ENCODE measurements at regions not wholly inside any gene's neighbourhood (a gene's known extent, or its start where the extent isn't known, plus 50 kb on each side); places are given as distances from the start of the nearest gene placed in this dataset.
"Not testable (repeated sequence)": the region's sequence is repeated elsewhere in the genome, so short reads cannot be mapped to it uniquely, and the experiment has no call there.

GRCh38 chr15:53068636-53069035, 278.5 kb upstream of the ONECUT1 start:
- Mint-ChIP-seq H3K4me3 (no peak overlapping the region), H3K4me1 (no peaks in the 10 kb centered on the region), H3K9me3 (peaks cover 0 to 5% of the 10 kb centered on the region in 2 donors), H3K36me3 (no peaks in the 10 kb centered on the region), H3K27ac (no peak overlapping the region), H3K27me3 (peaks cover 0 to 11% of the 10 kb centered on the region in 2 donors)
- DNase-seq: no peak
- no peak for ATAC-seq (replicated peaks)

DNA sequence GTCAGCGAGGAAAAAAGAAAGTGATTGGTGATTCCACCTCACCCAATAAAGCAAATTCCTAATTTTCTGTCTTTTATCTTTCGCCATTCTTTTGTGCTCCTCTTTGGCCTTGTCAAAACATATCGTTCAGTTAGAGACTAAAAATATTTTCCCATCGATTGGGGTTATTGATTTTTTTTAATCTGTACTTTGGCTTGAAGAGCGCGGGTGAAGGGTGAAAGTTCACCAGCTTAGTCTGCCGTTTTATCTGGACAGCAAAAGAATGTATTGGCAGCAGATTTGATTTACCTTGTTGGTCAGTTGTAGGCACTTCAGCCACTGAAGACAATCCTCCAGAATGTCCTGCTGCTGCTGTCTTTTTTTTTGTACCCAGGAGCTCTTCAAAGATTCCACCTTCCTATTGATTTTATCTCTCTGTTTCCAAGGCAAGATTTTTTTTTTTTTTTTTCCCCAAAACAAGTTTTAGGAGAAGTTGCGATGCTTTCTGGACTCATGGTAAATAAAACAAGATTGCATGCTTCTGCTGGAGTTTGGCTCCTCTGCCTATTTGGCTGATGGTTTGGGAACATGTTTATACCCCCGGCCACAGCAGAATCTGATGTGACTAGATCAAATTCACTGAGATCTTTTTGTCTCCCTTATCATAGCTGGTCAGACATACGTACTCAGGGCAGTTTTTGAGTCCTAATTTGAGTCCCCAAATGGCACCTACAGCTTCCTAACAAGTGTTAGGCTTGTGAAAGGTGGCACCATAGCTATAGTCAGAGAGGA, 269.3 kb upstream of the ONECUT1 start:
- no peak overlapping the region for H3K4me3 Mint-ChIP-seq
- no peaks in the 10 kb centered on the region for H3K36me3 Mint-ChIP-seq
- H3K4me1 Mint-ChIP-seq: no peaks in the 10 kb centered on the region
- H3K27me3 Mint-ChIP-seq: no peaks in the 10 kb centered on the region
- ATAC-seq (replicated peaks): no peak
- no peak overlapping the region for H3K27ac Mint-ChIP-seq
- DNase-seq: no peak
- H3K9me3 Mint-ChIP-seq: peaks cover 3% of the 10 kb centered on the region in 2 donors

DNA sequence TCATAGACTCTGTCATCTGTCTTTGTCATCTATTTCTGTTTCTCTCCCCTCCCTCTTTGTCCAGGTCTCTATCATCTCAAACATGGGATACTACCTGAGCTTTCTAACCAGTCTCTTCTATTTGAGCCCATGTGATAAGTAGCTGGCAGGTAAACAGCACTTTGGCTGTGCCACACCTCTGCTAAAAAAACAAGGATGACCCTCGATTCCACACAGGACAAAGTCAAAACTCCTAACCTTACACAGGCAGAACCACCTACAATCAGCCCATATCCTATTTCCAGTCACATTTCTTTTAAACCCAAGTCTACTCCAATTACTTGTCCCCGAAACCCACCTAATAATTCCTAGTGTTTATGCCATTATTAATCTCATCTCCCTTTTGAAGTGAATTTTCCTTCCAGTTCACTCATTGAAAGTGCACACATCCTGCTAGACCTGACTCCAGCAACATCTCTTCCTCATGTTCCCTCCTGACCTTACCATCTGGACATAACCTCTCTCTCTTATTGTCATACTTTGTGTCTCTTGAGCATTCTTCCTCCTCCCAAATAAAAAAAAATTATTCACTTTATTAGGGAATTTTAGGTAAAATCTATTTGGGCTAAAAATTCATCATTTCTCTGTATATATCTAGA, 256.1 kb upstream of the ONECUT1 start:
- Mint-ChIP-seq H3K4me3 (no peak overlapping the region), H3K36me3 (no peaks in the 10 kb centered on the region), H3K4me1 (no peaks in the 10 kb centered on the region), H3K9me3 (peaks cover 4 to 9% of the 10 kb centered on the region in 2 donors), H3K27me3 (peaks cover 0 to 12% of the 10 kb centered on the region in 2 donors), H3K27ac (no peak overlapping the region)
- DNase-seq: no peak
- no peak for ATAC-seq (replicated peaks)

DNA sequence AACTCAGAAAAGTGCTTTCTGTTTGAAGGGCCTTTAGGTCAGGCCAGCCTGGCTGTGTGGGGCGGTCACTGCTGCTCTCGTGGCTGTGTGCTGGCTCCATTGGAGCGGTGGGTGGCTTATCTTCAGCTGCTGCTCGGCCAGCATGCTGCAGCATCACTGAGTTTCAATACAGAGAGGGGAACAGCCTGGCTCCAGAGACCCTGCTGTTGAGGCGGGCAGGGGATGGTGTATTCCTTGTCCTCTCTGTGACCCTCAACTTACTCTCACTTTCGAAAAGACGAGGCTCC, 248.5 kb upstream of the ONECUT1 start:
- DNase-seq (no peak), ATAC-seq (replicated peaks) (no peak)
- peaks cover 6 to 11% of the 10 kb centered on the region in 2 donors for H3K27me3 Mint-ChIP-seq
- peaks cover 0 to 2% of the 10 kb centered on the region in 2 donors for H3K9me3 Mint-ChIP-seq
- H3K4me1 Mint-ChIP-seq: no peaks in the 10 kb centered on the region
- H3K36me3 Mint-ChIP-seq: no peaks in the 10 kb centered on the region
- no peak overlapping the region for H3K4me3 Mint-ChIP-seq
- H3K27ac Mint-ChIP-seq: no peak overlapping the region

DNA sequence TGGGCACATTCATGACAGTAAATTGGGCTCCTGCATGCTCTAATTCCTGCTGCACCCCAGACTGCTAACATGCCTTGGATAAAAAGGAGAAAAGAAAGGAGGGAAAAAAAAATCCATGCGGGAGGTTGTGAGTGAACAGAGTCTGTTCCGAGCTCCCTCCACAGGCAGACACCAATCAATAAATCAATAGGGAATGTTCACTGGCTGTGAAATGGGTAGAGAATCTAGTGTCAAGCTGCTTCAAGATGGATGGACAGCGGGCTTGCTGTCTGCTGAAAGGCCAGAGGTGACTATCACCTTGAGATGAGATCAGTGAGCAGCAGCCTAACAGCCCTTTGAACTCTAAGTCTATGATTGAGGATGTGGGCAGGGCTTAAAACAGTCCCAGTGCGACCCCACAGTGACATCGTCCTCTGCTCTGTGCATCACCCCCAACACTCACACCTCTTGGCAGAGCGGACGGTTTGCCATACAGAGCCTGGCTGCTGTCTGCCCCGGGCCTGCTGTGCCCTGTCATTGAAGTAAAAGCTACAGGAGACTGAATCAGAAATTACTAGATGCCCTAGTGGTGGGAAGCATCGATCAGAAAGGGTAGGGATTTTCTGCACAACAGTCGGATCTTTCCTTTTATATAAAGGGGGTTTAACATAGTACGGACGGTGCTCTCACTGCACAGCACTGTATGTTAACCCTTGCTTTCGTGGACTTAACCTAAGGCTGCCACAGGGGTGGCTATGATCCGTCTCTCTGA, 247.9 kb upstream of the ONECUT1 start:
- Mint-ChIP-seq H3K9me3 (no peaks in the 10 kb centered on the region), H3K27ac (no peak overlapping the region), H3K4me3 (no peak overlapping the region), H3K4me1 (no peaks in the 10 kb centered on the region), H3K27me3 (peaks cover 6 to 11% of the 10 kb centered on the region in 2 donors), H3K36me3 (no peaks in the 10 kb centered on the region)
- DNase-seq (no peak), ATAC-seq (replicated peaks) (no peak)

DNA sequence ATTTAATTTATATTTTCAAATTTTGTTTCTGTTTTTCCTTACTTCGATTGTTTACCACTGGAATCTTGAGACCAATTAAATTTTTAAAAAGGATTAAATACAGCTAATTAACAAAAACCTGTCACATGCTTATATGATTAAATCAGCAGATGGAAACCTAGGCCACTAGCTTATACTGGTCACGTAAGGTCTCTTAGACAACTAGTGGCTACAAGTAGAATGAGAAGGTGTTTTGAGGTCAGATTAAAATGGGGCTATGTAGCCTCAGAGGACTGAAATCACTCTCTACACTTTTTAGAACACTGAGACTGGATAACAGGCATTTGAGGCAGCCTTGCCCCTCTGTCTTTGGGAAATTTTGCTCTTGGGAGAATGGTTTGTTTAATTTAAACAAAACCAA, 246.5 kb upstream of the ONECUT1 start:
- ATAC-seq (replicated peaks) (no peak), DNase-seq (no peak)
- no peaks in the 10 kb centered on the region for H3K4me1 Mint-ChIP-seq
- H3K36me3 Mint-ChIP-seq: no peaks in the 10 kb centered on the region
- no peak overlapping the region for H3K4me3 Mint-ChIP-seq
- no peaks in the 10 kb centered on the region for H3K9me3 Mint-ChIP-seq
- H3K27me3 Mint-ChIP-seq: peaks cover 6 to 19% of the 10 kb centered on the region in 2 donors
- no peak overlapping the region for H3K27ac Mint-ChIP-seq

DNA sequence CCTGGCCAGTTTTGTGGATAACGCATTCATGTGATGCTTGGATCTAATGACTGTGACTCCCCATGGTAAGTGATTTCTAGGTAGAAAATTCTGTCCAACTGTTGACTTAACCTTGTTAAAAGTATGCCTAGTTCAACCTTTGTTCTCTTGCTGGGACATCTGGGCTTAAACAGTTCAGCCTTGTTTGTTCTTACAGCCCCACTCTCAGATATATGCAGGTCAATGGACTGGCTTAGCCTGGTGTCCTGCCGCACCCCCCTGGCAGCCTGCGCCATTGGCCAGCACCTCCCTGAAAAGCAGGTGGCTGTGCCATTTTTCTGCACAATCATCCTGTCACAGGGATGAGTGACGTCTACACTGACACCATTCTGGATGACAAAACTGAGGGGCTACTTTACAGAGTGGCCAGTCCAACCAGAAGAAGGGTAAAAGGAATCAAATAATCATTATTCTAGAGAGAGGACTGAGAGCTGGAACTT, 244.7 kb upstream of the ONECUT1 start:
- Mint-ChIP-seq H3K27ac (no peak overlapping the region), H3K4me3 (no peak overlapping the region), H3K36me3 (no peaks in the 10 kb centered on the region), H3K27me3 (peaks cover 6 to 19% of the 10 kb centered on the region in 2 donors), H3K9me3 (no peaks in the 10 kb centered on the region), H3K4me1 (no peaks in the 10 kb centered on the region)
- no peak for DNase-seq
- ATAC-seq (replicated peaks): no peak

DNA sequence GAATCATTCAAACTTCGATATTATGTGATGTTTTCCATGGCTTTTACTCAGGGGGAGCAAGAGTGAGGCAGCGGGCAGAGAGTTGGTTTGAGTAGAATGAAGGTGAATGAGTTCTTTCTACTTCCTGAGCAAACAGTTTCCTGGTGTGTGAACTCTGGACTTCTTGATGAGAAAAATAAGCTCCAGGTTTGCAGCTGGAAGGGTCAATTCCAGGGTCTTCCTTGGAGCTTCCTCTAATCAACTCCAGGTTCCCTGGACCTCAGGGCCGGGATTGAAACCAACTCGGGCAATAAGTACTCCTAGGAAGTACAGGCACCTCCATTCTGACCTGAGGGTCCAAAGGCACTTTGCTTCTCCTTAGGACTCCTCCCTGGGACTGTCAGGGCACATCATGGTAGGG, 243.6 kb upstream of the ONECUT1 start:
- peaks cover 6 to 19% of the 10 kb centered on the region in 2 donors for H3K27me3 Mint-ChIP-seq
- DNase-seq (no peak), ATAC-seq (replicated peaks) (no peak)
- H3K27ac Mint-ChIP-seq: no peak overlapping the region
- no peaks in the 10 kb centered on the region for H3K36me3 Mint-ChIP-seq
- H3K4me1 Mint-ChIP-seq: no peaks in the 10 kb centered on the region
- no peak overlapping the region for H3K4me3 Mint-ChIP-seq
- H3K9me3 Mint-ChIP-seq: no peaks in the 10 kb centered on the region

DNA sequence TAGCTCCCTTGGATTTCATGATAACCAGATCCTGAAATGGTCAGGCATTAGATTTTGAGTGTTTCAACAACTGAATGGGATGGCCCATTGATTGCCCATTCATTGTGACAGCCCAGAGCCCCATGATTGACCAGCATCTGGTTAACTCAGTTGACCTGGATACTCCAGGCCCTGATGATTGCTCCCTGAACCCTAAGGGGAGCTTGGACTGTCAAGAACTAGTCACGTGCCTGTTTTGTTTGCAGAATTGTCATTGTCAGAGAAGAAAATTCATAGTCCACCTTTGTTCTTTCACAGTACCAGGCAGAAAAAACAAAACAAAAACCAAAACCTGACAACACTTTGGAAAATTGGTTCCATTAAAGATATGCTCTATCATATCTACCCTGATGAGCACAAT, 241.3 kb upstream of the ONECUT1 start:
- DNase-seq (no peak), ATAC-seq (replicated peaks) (no peak)
- no peak overlapping the region for H3K27ac Mint-ChIP-seq
- no peaks in the 10 kb centered on the region for H3K36me3 Mint-ChIP-seq
- no peak overlapping the region for H3K4me3 Mint-ChIP-seq
- no peaks in the 10 kb centered on the region for H3K4me1 Mint-ChIP-seq
- H3K27me3 Mint-ChIP-seq: peaks cover 0 to 8% of the 10 kb centered on the region in 2 donors
- H3K9me3 Mint-ChIP-seq: peaks cover under 1 to 5% of the 10 kb centered on the region in 2 donors

DNA sequence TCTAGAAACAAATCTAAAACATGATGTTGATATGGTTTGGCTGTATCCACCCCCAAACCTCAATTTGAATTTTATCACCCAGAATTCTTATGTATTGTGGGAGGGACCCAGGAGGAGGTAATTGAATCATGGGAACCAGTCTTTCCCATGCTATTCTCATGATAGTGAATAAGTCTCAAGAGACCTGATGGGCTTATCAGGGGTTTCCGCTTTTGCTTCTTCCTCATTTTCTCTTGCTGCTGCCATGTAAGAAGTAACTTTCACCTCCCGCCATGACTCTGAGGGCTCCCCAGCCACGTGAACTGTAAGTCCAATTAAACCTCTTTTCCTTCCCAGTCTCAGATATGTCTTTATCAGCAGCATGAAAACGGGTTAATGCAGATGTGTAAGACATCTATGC, 232.7 kb upstream of the ONECUT1 start:
- H3K9me3 Mint-ChIP-seq: peaks cover 11 to 14% of the 10 kb centered on the region in 2 donors
- no peak overlapping the region for H3K27ac Mint-ChIP-seq
- ATAC-seq (replicated peaks) (no peak), DNase-seq (no peak)
- no peak overlapping the region for H3K4me3 Mint-ChIP-seq
- no peaks in the 10 kb centered on the region for H3K36me3 Mint-ChIP-seq
- H3K4me1 Mint-ChIP-seq: no peaks in the 10 kb centered on the region
- peaks cover 9 to 15% of the 10 kb centered on the region in 2 donors for H3K27me3 Mint-ChIP-seq

- H3K4me3 Mint-ChIP-seq: no peak overlapping the region
- H3K9me3 Mint-ChIP-seq: peaks cover 5 to 7% of the 10 kb centered on the region in 2 donors
- no peak overlapping the region for H3K27ac Mint-ChIP-seq
- peaks cover 0 to 9% of the 10 kb centered on the region in 2 donors for H3K27me3 Mint-ChIP-seq
- no peaks in the 10 kb centered on the region for H3K4me1 Mint-ChIP-seq
- no peak for DNase-seq
- H3K36me3 Mint-ChIP-seq: no peaks in the 10 kb centered on the region
- no peak for ATAC-seq (replicated peaks)
These were observed 223.2 kb upstream of the ONECUT1 start for GRCh38 chr15:53013329-53013728.

DNA sequence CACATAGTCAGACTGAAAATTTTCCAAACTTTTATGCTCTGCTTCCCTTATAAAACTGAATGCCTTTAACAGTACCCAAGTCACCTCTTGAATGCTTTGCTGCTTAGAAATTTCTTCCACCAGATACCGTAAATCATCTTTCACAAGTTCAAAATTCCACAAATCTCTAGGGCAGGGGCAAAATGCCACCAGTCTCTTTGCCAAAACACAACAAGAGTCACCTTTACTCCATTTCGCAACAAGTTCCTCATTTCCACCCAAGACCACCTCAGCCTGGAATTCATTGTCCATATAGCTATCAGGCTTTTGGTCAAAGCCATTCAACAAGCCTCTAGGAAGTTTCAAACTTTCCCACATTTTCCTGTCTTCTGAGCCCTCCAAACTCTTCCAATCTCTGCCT, 221.6 kb upstream of the ONECUT1 start:
- H3K4me1 Mint-ChIP-seq, H3K36me3 Mint-ChIP-seq, H3K9me3 Mint-ChIP-seq: not testable (repeated sequence)

GRCh38 chr15:53009093-53009492, 219.0 kb upstream of the ONECUT1 start:
- ATAC-seq (replicated peaks) (peak; percentile 71 to 72), DNase-seq (no peak)
- H3K4me3 Mint-ChIP-seq: no peak overlapping the region
- no peaks in the 10 kb centered on the region for H3K36me3 Mint-ChIP-seq
- H3K4me1 Mint-ChIP-seq: no peaks in the 10 kb centered on the region
- H3K27me3 Mint-ChIP-seq: peaks cover 12 to 22% of the 10 kb centered on the region in 2 donors
- H3K27ac Mint-ChIP-seq: no peak overlapping the region
- H3K9me3 Mint-ChIP-seq: peaks cover 4% of the 10 kb centered on the region in 2 donors

More for the DNA sequence above, 221.6 kb upstream of the ONECUT1 start:
- not testable (repeated sequence) for DNase-seq; H3K4me3 Mint-ChIP-seq; H3K27me3 Mint-ChIP-seq; ATAC-seq (replicated peaks); H3K27ac Mint-ChIP-seq

DNA sequence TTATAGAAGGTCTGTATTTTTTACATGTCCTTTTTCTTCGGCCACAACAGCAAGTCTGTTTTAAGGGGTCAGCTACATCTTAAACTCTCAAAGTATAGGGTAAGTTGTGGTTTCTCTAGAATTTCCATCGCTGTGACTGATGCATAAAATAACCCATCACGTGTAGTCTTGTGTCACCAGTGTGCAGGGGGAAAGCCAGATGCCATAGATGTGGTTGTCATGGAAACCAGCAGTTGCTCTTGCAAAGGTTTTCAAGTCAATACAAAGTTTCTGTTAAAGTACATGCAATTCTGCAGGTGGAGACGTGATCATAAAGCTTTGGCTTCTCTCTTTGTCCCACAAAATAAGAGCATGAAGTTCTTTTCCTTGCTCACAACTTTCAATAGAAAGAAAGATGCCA, 210.3 kb upstream of the ONECUT1 start:
- H3K9me3 Mint-ChIP-seq: no peaks in the 10 kb centered on the region
- peaks cover 10 to 19% of the 10 kb centered on the region in 2 donors for H3K27me3 Mint-ChIP-seq
- no peaks in the 10 kb centered on the region for H3K4me1 Mint-ChIP-seq
- no peak overlapping the region for H3K4me3 Mint-ChIP-seq
- ATAC-seq (replicated peaks) (no peak), DNase-seq (no peak)
- no peak overlapping the region for H3K27ac Mint-ChIP-seq
- no peaks in the 10 kb centered on the region for H3K36me3 Mint-ChIP-seq
